COLO829 (cell line): ENCODE measurements at regions not wholly inside any gene's neighbourhood (a gene's known extent, or its start where the extent isn't known, plus 50 kb on each side); places are given as distances from the start of the nearest gene placed in this dataset.

Source experiments
- DNase-seq: peaks from one replicate; pipeline ENCODE4 v3.0.0; 2012; ENCODE audit warnings: low spot score

DNA sequence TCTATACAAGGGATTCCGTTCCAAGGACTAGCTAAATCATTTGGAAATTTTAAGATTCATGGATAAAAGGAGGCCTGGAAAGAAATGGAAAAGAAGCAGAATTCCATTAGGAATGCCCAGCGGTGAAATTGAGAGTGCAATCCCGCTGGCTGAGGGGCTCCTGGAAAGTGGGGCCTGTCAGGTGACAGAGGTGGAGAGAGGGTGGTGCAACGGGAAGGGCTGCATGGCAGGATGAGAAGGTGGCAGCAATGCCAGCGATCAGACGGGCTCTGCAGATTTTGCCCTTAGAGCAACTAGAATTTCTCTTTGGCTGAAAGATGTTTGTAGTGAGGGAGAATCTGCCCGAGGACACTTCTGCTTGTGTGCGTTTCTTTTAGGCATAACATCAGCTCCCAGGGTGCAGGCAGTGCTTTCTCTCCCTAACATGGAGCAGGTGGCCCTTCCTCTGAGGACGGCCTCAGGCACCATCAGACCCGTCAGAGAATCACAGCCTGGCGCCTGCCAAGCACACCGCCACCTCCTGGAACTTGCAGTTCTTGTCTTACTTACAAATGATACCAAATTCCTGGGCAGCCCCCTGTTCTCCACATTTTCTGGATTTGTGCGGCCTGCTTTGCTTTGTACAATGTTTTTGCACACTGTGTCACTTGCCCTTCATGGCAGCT is 261.6 kb downstream of the NDUFA10 start:
- no peak for DNase-seq

DNA sequence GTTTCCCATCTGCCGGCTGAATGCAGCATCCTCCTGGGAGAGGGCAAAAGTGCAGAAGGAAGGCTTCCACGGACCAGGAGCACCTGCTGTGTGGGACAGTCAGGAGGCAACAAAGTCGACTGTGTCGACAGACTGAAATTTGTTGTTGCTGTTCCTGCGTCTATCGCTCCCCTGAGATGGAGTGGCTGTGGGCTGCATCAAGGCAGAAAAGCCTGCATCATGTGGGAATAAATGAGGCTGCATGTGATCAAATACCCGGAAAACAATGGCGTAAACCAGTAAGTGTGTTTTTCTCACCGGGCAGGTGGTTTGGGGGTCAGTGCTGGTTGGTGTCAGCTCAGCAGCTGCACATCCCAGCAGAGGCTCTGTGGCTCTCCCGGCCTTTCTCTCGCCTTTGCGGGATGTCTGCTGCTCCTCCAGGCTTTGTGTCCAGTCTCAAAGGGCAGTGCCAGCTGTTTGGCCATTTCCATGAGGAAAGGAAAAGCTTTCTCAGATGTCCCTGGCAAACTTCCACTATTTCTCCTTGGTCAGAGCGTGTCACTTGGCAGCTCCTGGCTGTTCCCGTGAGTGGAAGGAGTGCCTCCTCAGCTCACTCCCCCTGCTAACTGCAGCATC is 262.4 kb downstream of the NDUFA10 start:
- DNase-seq: no peak

DNA sequence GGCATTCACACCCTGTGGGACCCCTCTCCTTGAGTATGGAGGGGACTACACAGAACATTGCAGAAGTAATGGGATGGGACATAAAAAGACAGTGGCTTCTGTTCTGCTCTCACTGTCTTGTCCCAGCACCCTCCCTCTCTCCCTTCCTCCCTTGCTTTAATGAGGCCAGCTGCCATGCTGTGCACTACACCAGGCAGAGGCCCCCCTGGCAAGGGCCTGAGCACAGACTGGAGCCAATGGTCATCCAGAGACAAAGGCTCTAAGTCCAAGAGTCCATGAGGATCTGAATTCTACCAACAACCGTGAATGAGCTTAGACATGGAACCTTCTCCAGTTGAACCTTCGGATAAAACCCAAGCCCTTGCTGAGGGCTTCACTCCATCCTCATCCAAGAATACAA is 263.0 kb downstream of the NDUFA10 start:
- no peak for DNase-seq

DNA sequence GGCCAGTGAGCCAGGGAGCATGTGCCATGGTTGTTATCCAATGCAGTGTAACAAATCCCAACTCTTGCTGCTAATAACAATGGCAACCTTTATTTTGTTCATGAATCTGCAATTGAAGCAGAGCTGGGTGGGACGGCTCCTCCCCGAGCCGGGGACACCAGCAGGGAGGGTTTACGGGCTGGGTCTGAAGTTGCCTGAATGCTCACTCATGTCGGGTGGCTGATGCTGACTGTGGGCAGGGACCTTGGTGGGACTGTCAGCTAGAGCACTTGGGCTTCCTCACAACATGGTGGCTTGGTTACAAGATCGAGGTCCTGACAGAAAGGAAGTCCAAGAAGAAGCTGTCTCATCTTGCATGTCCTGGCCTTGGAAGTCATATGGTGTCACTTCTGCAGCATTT is 264.5 kb downstream of the NDUFA10 start:
- no peak for DNase-seq

DNA sequence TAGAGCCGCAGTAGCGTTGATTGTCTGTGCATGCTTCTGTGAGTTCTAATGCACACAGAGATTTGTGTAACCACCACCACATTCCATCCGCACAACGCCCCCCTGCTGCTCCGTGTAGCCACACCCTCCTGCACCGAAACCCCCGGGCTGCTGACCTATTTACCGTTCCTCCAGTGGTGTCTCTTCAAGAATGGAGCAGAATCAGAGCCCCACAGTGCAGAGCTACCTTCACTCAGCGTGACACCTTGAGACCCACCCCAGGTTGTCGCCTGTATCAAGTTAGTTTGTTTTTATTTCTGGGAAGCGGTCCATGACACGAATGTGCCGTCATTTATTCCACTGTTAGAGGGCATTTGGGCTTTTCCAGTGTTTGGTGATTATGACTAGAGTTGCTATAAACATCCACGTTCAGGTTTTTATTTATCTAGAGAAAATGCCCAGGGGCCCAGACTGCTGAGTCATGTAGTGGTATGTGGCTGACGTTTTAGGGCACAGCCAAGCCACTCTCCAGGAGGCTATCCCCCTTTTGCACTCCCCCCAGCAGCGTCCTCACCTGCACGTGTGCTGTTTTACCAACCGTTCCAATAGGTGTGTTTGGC is 266.8 kb downstream of the NDUFA10 start:
- DNase-seq: no peak

DNA sequence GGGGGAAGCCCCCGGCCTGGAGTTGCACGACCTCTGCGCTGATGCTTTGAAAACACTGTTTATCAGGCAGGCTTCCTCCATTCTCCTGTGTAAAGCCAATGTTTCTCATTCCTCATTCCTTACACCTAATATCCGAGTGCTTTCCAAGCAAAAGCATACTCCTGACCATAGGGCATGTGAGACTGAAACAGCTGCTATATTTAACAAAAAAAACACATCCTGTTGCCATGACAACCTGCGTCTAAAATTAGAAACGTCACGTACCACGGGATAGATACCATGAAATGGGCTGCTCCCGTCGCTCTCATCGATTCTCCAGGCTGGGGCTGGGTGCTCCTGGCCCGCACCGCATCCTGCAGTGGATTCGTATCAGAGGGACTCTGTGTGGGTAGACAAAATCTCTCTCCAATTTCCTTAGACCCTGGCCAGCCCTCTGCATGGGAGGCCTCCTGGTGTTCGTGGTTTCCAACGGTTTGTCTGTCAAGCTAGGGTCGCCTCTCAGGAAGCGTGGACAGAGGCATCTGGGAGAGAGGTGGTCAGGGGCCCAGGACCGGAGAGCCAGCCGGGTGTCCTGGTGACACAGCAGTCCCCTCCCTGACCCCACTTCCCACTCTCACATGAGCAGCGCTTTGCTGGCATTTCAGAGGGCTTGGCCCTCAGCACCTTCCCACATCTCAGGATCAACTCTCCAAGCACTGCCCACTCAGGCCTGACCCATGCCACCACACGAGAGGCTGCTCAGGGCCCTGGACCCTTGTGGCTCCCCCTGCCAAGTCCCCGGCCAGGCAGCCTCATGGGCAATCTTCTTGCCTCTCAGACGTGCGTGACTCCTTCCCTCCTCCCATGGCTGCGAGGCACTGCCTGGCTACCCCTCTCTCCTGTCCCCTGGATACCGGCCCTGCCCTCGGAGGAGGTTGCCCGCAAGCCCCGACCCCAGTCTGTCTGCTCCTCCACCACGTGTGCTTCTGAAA is 268.1 kb downstream of the NDUFA10 start:
- no peak for DNase-seq

DNA sequence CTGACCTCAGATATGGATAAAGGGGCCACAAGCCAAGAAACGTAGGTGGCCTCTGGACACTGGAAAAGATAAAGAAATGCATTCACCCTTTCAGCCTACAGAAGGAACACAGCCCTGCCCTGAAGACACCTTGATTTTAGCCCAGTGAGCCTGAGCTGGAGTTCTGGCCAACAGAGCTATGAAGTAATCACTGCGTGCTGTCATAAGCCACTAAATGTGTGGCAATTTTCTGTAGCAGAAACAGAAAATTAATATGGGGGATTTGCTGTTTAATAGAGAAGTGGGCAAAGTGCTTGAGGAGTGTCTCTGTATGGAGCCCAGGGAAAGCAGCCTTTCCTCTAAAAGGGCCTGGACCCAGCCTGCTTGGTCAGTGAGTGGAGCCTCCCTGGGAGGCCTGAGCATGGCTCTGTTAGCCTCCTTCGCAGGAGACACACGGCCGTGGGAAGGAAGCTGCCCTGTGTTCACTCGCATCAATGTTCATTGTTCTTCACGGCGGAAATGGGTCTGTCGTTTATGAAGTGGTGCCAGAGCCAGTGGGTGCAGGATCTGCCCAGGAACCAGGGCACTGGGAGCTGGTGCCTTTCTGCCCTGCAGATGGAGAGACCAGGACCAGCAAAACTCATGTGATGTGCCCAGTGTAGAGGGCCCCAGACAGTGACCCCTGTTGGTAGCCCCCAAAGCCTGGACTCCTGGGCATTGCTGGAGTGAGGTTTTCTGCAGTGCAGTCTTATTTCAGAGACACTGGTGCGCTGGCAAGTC is 268.9 kb downstream of the NDUFA10 start:
- no peak for DNase-seq

DNA sequence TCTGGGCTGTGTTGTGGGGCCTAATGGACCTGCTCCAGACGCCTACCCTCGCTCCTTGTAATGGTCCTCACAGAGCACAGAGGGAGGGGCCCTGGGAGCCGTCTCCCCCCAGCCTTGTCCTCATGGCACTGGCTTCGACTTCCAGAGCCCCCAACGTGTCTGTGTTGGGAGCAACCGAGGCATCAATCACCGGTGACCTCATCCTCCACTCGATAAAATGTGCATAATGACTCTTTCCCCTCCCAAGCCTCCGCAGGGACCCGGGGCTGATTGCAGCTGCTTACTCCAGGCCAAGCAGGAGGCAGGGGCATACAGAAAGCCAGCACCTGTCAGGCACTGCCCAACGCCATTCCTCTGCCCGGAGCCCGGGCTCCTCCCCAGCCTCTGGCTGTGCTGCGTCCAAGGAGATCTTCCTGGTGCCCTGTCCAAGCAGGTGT is 271.7 kb downstream of the NDUFA10 start:
- DNase-seq: no peak

DNA sequence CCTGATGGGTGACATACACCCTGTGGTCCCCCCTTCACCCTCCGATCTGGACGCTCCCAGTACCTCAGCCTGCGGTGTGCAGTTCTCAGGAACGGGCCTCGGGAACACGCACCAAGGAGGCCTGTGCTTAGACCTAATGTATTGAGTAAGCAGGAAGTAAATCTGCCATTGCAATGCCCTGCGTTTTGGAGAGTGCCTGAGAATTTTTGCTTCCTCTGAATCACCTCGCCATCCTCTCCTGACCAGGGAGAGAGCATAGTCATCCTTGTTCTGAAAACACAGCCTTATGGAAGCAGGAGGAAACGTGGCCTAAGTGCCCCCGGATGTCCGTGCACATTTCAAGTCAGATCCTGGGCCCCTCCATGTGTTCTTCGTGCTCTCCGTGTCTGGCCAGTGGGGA is 272.2 kb downstream of the NDUFA10 start:
- no peak for DNase-seq

DNA sequence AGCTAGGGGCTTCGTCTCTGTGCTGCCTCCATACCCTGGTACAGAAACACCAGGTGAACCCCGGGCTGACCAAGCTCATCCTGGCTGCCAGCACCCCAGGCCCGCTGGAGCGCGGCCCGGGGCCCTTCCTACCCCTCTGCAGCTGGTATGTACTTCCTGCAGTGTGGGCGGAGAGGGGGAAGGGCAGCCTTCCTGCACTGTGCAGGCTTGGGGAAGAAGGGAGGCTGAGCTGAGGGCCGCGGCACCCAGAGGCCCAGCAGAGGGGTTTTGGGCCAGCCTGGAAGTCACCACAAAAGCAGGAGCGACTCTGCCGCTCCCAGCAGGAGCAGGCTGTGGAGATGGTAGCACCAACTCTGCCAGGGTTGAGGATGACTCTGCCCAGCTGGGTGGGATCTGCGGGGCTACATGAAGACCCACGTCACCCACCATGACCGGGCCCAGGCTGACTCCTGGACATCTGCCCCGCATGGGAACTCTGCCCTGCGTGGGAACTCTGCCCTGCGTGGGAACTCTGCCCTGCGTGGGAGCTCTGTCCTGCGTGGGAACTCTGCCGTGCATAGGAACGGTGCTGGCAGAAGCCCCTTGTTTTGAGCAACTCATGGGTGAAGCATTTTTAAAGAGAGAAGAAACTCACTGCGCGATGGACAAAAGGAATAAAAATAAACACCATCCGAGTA is 273.3 kb downstream of the NDUFA10 start:
- no peak for DNase-seq

DNA sequence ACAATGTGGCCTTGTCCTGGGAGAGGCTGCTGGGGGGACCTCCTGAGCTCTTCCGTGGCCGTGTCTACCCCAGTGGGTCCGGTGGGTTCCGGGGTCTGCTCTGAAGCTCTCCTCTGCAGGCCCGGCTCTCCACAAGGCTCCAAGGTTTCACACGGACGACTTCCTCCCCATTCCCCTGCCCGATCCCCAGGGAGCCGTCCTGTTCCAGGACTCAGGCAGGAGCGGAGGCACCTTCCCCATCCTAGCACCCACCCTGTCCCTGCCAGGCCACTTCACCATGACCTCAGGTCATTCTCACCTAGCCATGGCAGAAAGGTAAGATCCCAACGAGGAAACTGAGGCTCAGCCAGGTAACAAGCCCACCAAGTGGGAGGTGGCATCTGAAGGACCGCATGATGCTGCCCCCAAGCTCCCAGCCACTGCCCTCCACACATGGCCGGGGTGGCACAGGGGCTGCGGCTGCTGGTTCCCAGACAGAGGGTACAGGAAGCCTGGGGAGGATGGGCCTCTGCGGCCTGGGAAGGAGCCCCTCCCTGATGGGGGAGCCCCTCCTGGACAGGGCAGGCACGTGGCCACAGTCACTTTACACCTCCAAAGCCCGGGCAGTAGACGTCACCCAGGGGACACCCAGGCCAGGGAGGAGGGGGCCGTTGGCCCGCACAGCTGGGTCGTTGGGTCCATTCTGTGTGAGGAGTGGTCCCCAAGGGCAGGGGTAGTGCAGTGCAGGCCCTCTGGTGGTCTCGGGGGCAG is 274.0 kb downstream of the NDUFA10 start:
- no peak for DNase-seq

DNA sequence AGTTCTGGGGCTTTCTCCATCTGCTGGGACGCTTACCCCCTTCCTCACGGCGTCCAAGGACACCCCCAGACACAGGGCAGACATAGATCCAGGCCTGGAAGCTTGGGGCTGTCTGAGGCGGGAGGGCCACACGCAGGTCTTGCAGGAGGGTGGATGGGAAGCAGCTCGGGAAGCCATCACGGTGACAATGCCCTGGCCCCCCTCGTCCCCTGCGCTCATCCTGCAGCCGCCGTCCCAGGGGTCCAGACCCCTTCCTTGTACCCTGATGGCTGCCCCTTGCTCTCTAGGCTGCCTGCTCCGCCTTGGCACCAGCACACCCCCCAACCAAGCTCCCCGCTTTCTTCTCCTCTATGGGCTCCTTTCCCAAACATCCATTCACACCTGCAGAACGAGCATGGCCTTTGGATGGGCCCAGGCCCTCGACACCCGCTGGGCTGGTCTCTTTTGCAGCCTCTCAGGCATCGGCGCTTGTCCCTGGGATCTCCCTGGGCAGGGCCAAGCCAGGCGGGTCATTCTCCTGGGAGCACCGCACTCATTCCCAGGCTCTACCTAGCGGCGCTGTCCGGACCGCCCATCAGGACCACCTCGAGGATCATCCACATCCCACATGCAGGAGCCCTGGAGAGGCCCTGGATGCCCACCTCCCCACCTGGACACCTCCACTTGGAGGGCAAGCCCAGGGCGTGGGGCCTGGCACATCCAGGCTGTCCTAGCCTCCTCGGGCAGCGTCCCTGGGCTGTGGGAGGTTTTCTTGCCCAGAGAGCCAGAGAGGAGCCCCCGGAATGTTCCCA is 274.9 kb downstream of the NDUFA10 start:
- DNase-seq: no peak

DNA sequence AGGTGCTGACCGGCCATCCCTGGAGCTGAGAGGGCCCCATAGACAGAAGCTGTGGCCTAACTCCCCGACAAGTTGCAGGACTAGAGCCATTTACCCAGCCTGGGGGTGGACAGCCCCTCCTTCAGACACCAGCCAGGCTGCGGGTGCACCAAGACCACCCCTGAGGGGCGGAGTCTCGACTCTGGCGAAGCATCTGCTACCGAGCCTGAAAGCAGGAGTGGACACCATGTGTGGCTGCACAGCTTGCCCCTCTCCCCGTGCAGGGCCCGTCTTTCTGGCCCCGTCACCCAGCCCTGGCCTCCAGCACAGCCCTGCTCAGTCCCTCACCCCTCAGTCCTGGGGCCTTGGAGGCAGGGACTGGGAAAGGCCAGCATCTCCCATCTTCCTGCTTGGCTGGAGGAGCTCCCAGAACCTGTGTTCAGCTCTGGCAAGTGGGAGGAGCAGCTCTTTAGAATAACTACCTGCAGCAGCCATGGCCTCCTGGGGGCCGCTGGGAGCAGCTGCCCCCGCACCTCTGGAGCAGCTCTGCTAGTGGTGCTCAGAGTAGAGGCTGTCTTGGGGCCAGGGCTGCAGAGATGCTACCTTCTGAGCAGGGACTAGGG is 275.8 kb downstream of the NDUFA10 start:
- no peak for DNase-seq

DNA sequence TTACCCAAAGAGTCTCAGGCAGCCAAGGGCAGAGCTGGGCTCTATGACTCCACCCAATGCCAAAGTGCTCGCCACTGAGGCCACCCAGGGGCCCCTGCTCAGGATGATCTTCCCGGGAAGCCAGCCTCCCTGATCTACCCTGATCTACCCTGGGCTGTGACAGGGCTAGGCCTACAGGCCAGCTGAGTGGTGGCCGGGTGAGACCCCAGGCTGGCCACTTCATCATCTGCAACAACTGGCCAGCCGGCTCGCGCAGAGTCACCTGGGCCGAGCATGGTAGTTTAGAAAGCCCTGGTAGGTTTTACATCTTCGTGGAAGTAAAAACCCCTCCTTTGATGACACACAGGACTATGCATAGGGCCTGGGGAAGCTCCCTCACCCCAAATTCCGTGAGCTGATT is 276.3 kb downstream of the NDUFA10 start:
- DNase-seq: no peak

DNA sequence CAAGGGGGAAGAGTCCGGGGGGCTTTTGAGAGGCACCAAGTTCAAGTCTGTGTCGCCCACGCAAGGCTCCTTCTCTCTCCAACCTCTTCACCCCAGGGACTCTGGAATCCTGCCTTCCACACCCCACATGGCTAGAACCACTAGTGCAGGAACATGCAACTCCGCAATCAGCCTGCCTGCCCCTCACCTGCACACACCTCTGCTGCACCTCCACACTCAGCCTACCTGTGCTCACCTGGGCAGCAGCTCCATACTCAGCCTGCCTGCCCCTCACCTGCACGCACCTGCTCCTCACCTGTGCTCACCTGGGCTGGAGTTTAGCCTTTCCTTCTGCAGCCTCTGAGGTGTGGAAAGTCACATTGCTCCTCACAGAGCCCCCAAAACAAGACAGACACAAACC is 277.4 kb downstream of the NDUFA10 start:
- no peak for DNase-seq

DNA sequence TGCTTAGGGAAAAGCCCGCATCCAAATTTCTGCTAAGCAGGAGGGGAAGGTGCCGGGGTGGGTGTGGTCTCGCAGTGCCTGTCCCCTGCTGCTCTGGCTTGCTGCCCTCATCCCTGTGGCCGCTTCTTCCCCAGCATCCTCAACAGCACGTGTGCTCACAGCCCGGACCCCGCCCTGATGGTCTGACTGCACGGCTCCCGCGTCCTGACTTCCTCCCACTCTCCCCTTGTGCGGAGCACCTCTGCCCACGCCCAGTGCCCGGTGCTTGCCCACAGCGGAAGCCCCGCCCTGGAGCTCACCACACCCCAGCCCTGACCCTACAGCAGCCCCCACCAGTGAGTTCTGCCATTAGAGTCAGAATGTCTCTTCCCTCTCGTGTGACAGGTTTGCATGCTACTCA is 277.9 kb downstream of the NDUFA10 start:
- no peak for DNase-seq

DNA sequence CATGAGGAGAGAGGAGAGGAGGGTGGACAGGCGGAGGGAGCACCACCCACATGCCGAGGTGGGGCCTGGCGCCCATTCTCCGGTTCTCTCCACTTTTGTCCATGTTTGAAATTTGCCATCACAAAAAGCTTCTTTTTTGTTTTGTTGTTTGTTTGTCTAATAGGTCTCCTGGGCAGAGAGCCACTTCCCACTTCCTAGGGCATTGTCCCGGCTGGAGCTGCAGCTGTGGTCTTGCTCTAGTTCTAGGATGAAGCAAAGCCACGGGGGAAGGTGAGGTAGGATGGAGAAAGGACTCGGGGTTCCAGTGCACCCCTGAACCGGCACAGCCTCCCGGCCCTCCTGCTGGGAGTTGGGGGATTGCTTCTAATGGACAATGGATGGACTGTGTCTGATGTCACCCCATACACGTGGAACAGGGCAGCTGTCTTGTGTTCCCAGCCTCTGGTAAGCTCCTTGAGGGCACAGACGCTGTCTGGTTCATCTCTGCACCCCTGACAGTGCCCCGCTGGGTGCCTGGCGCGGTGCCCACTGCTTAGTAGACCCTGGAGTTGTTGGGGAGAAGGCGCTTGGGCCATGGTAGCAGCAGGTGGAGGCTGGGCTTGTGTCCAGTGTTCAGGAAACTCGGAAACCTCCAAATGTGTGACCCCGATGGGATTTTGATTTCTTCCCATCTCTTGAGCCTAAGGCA is 278.4 kb downstream of the NDUFA10 start:
- no peak for DNase-seq

DNA sequence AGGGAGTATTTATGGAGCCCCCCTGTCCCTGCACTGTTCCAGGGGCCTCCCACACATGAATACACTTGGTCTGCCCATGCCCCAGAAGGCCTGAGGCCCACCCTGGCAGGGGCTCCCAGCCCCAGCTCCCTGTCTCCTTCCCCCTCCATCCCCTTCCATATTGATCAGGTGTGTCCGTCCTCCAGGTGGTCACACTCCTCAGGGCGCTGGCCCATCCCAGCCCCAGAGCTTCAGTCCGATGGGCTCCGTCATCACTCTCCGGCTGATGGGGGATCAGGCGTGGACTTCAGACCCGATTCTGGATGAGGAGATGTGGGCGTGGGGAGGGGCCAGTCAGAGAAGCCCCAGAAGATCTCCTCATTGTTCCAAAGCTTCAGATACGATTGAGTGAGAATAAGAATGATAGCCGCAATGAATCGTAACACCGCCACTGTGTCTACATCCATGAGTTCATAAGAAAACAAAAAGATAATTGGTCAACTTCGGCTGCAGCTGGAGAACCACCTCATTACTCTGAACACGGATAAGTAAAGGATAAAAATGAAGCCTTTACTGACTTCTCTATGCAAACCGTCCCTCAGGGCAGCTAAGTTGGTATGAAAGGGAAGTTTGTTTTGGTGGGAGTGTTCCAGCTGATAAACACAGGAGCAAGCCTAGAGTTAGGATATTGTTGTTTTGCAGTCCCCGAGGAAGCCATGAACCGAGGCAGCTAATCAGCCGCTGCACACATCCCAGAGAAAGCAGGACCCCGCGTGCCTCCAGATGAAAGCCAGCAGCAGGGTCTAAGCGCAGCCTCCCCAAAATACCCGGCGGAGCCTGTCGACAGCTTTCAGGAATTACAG is 279.5 kb downstream of the NDUFA10 start:
- no peak for DNase-seq
